Stimulated activated CD4-positive, alpha-beta T cell treated with anti-CD3 and anti-CD28 coated beads, Interleukin-4, amount 100 ng/mL, for 48 hours (primary cell): ENCODE measurements at regions not wholly inside any gene's neighbourhood (a gene's known extent, or its start where the extent isn't known, plus 50 kb on each side); places are given as distances from the start of the nearest gene placed in this dataset.

Source experiments
- DNase-seq, 2 donors: peaks; one replicate each; pipeline ENCODE4 v3.0.0-alpha.2; 2020; ENCODE audit warnings: low read depth in 2 of 2

DNA sequence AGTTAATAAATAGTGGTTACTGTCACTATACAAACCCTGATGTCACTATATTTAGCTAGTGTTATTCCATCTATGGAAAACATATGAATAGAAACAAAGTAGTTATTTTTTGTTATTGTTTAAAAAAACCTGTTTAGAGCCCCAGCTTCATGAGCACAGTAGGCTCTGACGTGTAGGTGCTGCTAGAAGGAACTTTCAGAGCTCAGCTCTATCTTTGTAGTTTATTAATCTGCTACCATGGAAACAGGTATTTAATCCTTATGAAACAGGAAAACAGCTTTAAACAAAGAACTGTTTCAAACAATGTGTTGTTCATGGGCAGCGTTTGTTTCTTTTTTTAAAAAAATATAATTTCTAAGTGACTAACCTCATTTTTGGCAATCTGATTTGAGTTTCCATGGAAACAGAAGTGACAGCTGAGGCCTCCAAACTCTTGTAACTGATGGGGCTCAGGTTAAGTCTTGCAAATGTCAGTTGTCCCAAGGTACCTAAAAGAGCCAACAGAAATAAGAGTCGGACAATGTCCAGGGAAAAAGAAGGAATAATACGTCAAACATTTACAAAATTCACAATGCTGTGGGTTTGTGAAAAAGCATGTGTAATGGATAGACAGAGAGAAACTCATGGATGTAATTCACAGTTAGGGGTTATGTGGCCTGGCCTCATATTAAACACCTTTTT lies 162.0 kb upstream of the C21orf91 start:
- no peak for DNase-seq

DNA sequence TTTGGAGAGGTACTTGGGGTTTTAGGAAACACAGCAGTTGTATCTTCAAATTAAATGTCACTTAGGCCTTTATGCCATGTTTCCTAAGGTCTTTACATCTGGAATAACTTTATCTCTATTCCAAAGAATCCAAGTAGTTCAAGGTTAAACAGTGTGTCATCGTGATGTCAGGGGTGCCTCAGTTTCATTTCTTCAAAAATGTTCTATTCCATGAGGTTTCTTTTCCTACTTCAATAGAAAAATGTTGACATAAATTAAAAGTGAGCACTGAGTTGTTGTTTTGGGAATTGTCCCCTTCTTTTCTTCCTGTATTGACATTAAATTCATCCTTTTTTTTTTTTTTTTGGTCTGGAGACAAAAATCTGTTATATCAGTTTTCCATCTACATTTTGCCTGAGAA lies 160.6 kb upstream of the C21orf91 start:
- DNase-seq, result no peak

DNA sequence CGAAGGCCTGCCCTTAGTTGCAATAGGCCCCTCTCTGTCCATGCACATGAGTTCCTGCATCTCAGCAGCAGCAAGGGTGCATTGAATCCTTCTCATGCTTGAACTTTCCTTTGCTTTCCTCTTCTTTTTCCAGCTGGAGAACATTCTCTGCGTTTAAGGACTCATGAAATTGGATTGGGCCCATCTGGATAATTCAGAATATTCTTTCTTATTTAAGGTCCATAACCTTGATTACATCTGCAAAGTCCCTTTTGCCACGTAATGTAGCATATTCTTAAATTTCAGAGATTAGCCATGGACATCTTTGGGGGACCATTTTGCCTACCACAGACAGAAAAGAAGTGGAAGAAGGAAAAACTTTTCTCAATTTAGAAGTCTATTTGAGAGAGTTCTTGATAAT lies 159.7 kb upstream of the C21orf91 start:
- DNase-seq, result no peak

DNA sequence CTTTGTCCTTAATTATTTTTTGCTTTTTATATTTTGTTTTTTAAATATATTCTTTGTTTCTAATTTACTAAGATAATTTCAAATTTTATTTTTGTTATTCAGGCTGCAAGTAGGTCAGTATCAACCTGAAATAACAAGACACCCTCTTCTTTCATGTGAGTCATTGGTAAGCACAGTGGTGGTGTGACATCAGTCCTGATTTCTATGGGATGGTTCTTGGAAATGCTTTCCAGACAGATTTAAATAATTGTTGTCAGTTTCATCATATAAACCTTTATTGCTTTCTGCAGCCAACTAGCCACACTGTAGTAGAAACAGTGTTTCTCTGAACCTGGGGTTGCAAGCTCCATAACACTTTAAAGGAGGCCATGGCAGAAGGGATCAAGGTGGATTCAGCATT lies 157.5 kb upstream of the C21orf91 start:
- no peak for DNase-seq

DNA sequence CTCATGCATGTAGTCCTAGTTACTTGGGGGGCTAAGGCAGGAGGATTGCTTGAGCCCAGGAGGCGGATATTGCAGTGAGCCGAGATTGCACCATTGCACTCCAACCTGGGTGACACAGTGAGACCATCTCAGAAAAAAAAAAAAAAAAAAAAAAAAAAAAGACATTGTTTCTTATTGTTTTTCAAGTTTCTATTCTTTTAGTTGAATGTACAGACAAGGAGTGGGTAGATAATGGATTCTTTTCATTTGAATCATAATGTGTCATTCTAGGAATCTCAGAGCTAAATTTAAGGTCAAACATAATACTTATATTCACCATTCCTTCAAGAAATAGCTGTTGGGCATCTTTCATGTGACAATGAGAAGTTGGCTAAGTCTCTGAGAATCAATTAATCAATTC lies 157.0 kb upstream of the C21orf91 start:
- DNase-seq, result no peak

DNA sequence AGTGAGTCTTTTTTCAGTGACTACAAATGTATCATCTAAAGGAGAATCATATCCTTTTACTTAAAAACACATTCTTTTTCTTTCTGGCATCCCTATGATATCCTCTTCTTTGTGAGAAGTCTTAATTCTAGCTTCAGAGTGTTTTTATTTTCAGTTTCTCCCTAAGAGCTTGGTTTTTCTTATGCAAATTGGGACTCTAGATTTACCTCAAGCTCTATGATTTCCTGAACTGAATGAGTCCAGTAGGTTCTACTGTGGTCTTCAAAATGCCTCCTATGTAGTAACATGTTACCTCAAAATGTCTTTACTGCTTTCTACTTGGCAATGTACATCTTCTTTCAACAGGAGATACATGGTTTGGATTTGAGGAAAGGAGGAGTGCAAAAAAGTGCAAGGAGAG lies 148.2 kb upstream of the C21orf91 start:
- DNase-seq, result no peak

DNA sequence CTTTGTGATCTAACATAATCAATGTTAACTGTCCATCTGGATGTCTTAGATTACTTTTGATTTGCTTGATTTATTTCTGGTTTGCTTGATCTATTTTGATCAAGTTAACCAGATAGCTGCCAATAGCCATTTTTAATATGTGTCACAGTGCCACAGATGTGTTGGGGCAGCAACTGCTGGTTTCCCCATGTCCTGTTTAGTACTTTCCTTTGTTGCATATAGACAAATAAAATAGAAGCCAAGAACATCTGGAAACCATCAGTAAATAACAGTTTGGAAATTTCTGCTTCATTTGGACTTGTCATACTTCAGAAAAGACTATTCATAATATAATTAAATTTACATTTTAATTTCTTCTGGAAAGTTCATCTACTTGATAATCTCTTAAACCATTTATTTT lies 145.6 kb upstream of the C21orf91 start:
- DNase-seq, result no peak

DNA sequence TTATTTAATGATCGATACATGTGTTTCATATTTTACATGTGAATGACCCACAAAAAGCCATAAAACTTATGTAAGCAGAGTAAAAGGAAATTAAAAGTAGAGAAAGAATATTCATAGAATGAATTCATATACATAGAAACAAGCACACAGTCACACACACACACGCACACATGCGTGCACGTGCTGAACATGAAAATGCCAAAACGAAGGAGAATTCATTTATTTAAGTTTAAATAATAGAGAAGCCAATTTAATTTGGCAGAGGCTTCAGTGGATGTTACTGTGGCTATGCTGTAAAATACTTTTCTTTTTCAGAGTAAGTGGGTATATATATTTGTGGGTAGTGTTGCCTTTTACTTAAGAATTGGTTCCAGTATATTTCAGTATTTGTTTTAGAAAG lies 145.0 kb upstream of the C21orf91 start:
- no peak for DNase-seq

DNA sequence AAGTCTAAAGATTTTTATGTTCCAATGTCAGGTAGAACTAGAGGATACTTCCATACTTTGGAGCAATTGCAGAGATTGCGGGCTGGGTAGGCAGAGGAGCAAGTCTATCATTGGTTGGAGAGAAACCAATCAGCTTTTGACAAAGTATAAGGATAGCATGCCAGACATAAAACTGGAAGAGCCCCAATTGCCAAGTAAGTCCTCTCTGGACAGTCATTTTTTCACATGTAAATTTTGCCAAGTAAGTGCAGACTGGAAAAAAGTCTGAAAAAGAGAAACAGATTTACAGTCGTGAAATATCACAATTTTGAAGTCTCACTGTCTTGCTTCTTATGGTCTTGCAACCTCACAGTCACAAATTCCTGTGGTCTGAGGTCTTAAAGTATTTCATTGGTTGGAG lies 131.4 kb upstream of the C21orf91 start:
- DNase-seq, result no peak

DNA sequence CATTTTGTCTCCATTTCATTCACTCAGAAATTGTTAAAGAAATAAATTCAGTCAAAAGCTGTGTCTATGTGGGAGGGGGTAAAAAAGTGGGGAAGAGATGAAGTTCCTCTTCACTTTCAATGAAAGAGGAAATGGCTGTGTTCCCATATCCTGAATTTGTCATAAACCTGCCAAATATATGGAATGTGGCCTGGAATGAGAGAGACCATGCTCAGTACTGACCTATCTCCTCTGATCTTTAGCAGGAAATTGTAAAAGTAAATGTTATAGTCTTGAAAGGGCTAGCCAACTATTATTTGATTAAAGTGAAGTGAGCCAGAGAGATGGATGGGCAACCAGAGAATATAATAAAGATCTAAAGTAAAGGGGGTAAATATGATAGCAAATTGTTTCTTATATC lies 130.3 kb upstream of the C21orf91 start:
- DNase-seq, result no peak

DNA sequence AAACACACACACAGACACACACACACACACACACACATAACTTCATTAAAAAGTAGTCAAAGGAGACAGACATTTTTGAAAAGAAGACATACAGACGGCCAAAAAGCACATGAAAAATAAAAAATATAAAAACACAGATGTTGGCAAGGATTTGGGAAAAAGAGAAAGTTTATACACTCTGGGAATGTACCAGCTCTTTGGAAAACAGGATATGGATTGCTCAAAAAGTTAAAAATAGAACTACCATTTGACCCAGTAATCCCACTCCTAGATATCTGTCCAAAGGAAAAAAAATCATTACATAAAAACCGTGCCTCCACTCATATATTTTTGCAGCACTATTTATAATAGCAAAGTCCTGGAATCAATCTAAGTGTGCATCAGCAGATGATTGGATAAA lies 128.4 kb upstream of the C21orf91 start:
- no peak for DNase-seq

DNA sequence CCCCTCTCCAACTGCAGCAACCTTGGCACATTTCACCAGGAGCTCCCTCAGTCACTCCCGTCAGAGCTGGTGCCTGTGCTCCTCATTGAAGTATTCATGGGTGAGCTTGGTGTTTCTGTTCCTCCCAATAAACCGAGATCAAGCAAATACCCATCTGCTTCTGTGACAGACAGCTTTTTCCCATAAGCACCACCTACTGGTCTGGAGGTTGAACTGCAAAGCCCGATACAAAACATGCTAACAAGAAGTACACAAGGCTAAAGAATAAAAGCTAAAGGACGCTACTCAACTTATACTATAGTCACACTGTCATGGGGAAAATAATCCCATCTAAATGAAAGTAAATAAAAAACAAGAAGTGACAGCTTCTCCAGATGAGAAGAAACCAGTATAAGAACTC lies 111.9 kb upstream of the C21orf91 start:
- DNase-seq, result no peak

DNA sequence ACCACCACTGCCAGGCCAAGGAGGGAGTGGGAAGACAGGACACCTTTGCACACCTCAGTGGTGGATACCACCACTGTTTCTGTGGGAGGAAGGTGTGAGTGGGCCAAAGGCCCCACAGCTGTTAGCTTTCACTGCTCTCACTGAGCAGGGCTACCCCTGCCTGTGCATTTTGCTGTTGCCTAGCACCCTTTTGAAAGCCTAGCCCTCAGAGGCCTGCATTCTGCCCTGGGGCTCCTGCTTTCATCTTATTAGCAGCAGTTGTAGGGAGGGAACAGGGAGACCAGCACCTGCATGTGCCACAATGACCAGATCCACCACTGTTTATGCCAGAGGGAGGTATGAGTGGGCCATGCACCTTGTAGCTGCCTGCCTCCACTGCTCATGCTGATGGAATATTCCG lies 110.9 kb upstream of the C21orf91 start:
- DNase-seq, result no peak

DNA sequence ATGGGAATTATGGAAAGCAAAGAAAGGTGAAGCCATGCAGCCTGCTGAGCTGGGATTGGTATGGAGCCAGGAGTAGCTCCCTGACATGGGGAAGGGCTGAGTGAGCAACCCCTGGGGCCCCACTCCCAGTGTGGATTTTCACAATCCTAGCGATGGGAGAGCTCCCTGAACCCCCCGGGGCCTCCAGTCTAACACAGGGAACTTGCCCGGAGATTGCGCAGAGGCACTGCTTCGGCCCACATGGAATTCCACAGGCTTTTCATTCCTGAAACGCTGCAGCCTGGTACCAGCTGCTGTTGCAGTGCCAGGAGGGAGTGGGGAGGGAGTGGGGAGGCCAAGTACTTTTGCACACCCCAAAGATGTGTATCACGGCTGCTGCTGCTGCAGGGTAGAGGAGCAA lies 110.4 kb upstream of the C21orf91 start:
- no peak for DNase-seq

DNA sequence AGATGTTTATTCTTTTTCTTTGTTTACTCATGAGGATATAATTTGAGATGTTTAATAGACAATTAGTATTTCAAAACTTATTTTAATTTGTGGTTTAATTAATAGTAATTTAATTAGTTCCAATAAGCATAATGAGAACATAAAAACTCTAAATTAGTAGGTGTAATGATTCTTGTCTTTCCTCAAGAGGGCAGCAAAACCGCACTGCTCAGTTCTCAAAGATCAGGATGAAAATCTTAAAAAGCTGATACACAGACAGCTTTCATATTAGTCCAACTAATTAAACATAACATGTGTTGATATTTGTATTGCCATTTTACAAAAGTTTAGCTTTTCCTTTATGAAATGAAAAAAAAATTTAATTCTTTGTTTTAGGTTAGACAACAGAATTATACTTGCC lies 106.7 kb upstream of the C21orf91 start:
- DNase-seq, result no peak

DNA sequence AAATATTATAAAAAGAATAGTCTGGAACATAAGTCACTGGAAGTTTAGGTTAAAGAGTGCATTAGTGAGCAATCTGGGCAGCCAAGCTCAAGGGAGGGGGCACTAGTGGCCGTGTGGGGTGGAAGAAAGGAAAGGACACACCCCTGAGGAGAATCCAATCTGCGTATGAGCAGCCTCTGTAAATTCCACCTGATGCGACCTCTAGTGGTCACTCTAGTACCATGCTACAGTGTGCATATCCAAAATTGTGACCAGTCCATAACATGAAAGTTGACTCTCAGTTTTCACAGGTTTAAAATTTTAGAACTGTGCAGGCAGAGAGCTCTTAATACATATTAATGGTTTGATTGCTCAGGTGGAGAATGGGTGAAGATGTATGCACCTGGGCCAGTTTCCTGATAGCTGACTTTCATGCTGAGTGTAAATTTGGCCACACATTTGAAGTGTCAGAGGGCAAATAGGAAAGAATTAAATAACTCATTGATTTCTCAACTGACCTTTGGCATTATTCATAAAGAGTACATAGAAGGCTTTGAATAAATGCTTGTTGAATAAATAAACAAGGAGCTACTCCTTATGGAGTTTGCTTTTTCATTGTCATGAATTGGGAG lies 105.9 kb upstream of the C21orf91 start:
- peak; percentile 11 to 30 for DNase-seq

DNA sequence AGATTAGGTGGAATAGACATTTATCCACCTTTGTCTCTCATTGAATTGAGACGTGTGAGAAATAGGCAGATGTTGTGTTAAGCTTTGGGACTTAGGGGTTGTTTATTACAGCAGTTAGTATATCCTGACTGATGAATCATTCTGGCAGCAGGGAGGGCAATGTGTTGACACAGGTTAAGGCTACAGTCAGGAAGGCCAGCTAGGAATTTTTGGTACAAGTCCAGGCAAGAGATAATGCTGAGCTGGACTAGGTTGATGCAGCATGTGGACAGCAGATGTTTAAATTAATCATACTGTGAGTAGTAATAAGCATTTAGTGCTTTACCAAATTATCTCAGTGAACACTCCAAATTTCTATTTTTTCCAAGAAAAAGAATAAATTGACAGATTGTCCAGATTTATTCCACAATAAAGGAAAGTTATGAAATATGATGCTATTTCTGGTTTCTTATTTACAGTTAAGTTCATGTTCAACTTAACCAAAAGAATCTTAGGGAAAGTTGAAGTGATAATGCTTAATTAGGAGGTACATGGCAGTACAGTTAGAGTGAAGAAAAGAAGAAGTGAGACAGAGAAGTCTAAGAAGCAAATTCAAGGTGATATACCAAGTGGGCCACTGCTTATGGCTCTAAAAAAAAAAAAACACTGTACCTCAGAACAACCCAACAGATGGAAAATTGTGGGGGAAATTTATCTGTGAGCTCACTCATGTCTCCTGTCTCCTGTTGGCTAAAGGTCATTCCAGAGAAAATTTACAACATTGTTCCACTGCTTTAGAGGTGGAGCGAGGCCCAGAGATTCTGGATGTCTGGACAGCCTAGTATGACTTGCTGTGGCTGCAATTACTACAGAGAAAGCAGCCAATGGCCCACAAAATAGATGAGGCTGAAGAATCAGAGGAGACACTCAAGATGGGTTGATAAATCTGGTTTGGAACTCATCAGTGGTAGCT lies 102.7 kb upstream of the C21orf91 start:
- DNase-seq, result no peak

DNA sequence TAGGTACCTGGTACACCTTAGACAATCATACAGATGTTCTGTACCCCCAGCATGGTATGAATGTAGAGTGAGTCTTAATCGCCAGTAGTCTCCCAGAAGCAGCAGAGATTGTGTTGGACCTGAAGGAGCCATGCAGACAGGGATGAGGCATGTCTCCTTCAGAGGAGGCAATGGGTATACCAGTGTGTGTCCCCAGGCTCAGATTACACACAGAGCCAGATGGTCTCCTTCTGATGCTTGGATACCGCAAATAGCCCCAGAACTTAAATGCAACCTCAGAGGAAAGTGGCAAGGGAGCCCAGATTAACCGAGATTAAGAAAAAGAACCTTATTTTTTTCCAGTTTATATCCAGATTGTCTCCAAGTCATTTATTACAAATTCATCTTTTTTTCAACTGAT lies 96.8 kb upstream of the C21orf91 start:
- DNase-seq, result no peak

DNA sequence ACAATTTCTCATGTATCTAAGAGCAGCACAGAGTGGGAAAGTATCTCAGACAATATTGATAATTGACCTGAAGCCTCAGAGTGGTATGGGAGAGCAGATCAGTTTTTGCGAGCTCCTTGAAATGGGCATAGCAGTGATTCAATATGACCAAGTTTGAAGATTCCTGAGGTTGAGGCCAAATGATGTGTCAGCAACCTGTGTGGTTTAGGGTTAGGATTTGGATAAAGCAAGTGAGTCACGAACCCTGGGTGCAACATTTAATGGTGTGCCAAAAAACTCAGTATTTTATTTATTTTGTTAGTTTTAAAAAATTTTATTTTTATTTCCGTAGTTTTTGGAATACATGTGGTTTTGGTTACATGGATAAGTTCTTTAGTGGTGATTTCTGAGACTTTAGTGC lies 92.5 kb upstream of the C21orf91 start:
- DNase-seq, result no peak

DNA sequence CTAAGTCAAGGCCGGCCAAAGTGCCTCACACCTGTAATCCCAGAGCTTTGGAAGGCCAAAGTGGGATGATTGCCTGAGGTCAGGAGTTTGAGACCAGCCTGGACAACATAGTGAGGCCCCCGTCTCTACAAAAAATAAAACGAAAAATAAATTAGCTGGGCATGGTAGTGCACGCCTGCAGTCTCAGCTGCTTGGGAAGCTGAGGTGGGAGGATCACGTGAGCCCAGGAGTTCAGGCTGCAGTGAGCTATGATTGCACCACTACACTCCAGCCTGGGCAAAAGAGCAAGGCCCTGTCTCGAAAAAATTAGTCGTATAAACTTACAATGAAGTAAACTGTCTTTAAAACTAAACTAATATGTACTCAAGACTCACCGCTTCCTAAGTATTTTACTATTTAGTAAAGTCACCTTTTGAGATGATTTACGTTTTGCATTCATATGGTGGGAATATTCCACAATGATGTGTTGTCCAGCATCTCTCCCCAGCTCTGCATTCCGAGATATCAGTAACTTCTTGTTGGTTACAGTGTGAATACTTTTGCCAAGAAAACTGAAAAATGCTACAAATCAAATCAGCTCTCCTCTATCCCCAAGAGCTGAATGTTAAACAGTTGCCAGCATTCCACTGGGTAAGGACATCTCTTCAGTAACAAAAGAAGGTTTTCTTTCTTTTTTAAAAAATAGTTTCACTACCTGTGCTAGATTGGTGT lies 84.9 kb upstream of the C21orf91 start:
- DNase-seq, result no peak

DNA sequence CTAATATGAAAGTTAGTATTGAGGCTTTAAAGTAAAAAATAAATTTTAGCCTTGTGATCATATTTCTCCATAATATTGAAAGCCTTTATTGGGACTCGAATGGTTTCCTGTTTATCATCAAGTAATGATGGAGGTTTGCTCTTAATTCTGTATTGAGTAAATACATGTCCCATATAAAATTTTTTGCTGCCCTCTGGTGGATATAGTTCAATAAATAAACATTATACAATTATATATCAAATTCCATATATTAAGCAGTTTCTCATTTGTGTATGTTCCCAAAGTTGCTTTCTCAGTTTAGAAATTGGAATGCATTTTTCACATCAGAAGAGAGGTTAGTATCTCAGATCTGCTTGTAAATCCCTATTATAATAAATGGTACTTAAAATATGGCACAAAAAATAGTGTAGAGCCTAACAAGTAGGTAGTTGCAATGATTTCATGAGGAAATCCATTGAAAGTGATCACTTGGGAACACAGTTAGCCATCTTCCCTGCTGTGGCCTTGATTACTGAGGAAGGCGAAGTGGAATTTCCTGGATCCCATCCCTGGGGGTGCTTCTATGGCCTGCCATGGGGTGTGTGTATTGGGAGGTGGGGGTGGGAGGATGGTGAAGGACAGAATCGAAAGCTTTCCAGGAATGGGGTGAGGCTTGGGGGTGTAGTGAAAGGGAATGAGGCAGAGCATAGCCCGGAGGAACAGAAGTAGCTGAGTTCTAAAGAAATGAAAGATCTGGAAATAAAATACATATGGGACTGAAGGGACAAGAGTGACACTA lies 84.1 kb upstream of the C21orf91 start:
- no peak for DNase-seq
